ENCODE measurements at regions not wholly inside any gene's neighbourhood (a gene's known extent, or its start where the extent isn't known, plus 50 kb on each side); places are given as distances from the start of the nearest gene placed in this dataset.

- TF ChIP-seq, protein P1, sequence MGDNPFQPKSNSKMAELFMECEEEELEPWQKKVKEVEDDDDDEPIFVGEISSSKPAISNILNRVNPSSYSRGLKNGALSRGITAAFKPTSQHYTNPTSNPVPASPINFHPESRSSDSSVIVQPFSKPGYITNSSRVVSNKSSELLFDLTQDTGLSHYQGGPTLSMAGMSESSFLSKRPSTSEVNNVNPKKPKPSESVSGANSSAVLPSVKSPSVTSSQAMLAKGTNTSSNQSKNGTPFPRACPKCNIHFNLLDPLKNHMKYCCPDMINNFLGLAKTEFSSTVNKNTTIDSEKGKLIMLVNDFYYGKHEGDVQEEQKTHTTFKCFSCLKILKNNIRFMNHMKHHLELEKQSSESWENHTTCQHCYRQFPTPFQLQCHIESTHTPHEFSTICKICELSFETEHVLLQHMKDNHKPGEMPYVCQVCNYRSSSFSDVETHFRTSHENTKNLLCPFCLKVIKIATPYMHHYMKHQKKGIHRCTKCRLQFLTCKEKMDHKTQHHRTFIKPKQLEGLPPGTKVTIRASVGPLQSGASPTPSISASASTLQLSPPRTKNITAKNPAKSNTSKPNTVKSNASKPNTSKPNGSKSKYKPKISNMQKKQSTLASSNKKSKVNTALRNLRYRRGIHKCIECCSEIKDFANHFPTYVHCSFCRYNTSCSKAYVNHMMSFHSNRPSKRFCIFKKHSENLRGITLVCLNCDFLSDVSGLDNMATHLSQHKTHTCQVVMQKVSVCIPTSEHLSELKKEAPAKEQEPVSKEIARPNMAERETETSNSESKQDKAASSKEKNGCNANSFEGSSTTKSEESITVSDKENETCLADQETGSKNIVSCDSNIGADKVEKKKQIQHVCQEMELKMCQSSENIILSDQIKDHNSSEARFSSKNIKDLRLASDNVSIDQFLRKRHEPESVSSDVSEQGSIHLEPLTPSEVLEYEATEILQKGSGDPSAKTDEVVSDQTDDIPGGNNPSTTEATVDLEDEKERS (tag by site-specific recombination; IDR thresholded peaks at IDR 0.05) = no peak
- TF ChIP-seq ZNF626 (tag by site-specific recombination; IDR thresholded peaks at IDR 0.05) (no peak), ZBTB10 (tag by site-specific recombination; IDR thresholded peaks at IDR 0.05) (no peak), ZBTB21 (tag by site-specific recombination; IDR thresholded peaks at IDR 0.05) (no peak), ZSCAN4 (tag by site-specific recombination; IDR thresholded peaks at IDR 0.05) (no peak), ZNF768 (tag by site-specific recombination; IDR thresholded peaks at IDR 0.05) (no peak), ZSCAN30 (tag by site-specific recombination; IDR thresholded peaks at IDR 0.05) (no peak), ZNF629 (tag by site-specific recombination; IDR thresholded peaks at IDR 0.05) (no peak), ZBTB17 (tag by site-specific recombination; IDR thresholded peaks at IDR 0.05) (no peak), MEIS1 (CRISPR knock-in tag; IDR thresholded peaks at IDR 0.05; ENCODE audit: borderline replicate concordance) (no peak)
- TF ChIP-seq, protein P2, sequence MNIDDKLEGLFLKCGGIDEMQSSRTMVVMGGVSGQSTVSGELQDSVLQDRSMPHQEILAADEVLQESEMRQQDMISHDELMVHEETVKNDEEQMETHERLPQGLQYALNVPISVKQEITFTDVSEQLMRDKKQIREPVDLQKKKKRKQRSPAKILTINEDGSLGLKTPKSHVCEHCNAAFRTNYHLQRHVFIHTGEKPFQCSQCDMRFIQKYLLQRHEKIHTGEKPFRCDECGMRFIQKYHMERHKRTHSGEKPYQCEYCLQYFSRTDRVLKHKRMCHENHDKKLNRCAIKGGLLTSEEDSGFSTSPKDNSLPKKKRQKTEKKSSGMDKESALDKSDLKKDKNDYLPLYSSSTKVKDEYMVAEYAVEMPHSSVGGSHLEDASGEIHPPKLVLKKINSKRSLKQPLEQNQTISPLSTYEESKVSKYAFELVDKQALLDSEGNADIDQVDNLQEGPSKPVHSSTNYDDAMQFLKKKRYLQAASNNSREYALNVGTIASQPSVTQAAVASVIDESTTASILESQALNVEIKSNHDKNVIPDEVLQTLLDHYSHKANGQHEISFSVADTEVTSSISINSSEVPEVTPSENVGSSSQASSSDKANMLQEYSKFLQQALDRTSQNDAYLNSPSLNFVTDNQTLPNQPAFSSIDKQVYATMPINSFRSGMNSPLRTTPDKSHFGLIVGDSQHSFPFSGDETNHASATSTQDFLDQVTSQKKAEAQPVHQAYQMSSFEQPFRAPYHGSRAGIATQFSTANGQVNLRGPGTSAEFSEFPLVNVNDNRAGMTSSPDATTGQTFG (tag by site-specific recombination; IDR thresholded peaks at IDR 0.05; ENCODE audit: borderline replicate concordance) = no peak
- TF ChIP-seq, protein P3, sequence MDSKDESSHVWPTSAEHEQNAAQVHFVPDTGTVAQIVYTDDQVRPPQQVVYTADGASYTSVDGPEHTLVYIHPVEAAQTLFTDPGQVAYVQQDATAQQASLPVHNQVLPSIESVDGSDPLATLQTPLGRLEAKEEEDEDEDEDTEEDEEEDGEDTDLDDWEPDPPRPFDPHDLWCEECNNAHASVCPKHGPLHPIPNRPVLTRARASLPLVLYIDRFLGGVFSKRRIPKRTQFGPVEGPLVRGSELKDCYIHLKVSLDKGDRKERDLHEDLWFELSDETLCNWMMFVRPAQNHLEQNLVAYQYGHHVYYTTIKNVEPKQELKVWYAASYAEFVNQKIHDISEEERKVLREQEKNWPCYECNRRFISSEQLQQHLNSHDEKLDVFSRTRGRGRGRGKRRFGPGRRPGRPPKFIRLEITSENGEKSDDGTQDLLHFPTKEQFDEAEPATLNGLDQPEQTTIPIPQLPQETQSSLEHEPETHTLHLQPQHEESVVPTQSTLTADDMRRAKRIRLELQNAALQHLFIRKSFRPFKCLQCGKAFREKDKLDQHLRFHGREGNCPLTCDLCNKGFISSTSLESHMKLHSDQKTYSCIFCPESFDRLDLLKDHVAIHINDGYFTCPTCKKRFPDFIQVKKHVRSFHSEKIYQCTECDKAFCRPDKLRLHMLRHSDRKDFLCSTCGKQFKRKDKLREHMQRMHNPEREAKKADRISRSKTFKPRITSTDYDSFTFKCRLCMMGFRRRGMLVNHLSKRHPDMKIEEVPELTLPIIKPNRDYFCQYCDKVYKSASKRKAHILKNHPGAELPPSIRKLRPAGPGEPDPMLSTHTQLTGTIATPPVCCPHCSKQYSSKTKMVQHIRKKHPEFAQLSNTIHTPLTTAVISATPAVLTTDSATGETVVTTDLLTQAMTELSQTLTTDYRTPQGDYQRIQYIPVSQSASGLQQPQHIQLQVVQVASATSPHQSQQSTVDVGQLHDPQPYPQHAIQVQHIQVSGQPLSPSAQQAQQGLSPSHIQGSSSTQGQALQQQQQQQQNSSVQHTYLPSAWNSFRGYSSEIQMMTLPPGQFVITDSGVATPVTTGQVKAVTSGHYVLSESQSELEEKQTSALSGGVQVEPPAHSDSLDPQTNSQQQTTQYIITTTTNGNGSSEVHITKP (tag by site-specific recombination; IDR thresholded peaks at IDR 0.05) = no peak
- Histone ChIP-seq H3K4me1 (ENCODE audit: control insufficient read depth, insufficient read depth, low read length) (no peaks in the 10 kb centered on the region), H3K27ac (ENCODE audit: extremely low read depth, low read depth, low read length) (no peak overlapping the region), H3K9me3 (ENCODE audit: control insufficient read depth, insufficient read depth, low read depth, low read length) (no peaks in the 10 kb centered on the region), H3K36me3 (ENCODE audit: control insufficient read depth in 2 of 2, insufficient read depth in 1 of 2, low read length in 2 of 2) (no peaks in the 10 kb centered on the region), H3K4me3 (ENCODE audit: low read depth, low read length) (no peak overlapping the region)
- POLR2A ChIA-PET = no interaction called here
- CTCF ChIA-PET = interaction anchor here (0.6 to 2.3 kb wide), 8 partner anchors 11 to 850 kb away, joined by 3 to 13 read pairs (median 3); no protein-coding TSS in a partner anchor
Measured at GRCh38 chr6:165861226-165861625, 198.2 kb upstream of the PDE10A start.

All from HEK293 (cell line).